ENCODE measurements at regions not wholly inside any gene's neighbourhood (a gene's known extent, or its start where the extent isn't known, plus 50 kb on each side); places are given as distances from the start of the nearest gene placed in this dataset.

DNA sequence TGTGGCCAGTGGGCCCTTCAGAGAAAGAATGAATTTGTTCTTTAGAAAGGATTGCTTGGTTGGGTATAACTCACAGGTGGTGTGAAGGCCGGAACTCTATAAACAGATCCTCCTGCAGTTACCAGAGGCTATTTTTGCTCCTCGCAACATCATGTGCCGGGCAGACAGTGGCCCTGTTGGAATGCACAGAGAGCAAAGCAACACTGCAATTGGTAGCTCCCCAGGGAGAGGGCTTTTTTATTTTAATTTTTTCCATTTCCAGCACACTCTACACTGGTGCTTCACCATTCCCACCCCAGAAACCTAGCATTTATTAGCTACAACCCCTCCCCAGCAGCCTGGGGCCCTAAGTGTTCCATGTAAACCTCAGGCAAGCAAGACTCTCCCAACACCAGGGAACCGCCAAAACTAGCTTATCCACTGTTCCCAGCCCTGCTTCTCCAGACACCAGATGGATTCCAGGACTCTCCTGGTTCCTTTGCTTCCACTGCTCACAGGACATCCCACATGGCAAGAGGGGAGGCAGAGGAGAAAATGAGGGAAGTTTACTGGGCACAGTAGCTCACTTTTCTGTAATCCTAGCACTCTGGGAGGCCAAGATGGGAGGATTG lies 75.1 kb upstream of the TMEM164 start:
- H3K9me3 ChIP-seq: no peaks in the 10 kb centered on the region
- H3K4me1 ChIP-seq (ENCODE audit: low read depth): no peaks in the 10 kb centered on the region
- TF ChIP-seq, protein P1, sequence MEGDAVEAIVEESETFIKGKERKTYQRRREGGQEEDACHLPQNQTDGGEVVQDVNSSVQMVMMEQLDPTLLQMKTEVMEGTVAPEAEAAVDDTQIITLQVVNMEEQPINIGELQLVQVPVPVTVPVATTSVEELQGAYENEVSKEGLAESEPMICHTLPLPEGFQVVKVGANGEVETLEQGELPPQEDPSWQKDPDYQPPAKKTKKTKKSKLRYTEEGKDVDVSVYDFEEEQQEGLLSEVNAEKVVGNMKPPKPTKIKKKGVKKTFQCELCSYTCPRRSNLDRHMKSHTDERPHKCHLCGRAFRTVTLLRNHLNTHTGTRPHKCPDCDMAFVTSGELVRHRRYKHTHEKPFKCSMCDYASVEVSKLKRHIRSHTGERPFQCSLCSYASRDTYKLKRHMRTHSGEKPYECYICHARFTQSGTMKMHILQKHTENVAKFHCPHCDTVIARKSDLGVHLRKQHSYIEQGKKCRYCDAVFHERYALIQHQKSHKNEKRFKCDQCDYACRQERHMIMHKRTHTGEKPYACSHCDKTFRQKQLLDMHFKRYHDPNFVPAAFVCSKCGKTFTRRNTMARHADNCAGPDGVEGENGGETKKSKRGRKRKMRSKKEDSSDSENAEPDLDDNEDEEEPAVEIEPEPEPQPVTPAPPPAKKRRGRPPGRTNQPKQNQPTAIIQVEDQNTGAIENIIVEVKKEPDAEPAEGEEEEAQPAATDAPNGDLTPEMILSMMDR (IDR thresholded peaks at IDR 0.05): no peak
- intact Hi-C loops (cut with DNase I, micrococcal nuclease): no loop called here
- no peak overlapping the region for H3K4me3 ChIP-seq
- no peaks in the 10 kb centered on the region for H3K36me3 ChIP-seq (ENCODE audit: low read depth)
- DNase-seq: no peak
- ATAC-seq: no peak

DNA sequence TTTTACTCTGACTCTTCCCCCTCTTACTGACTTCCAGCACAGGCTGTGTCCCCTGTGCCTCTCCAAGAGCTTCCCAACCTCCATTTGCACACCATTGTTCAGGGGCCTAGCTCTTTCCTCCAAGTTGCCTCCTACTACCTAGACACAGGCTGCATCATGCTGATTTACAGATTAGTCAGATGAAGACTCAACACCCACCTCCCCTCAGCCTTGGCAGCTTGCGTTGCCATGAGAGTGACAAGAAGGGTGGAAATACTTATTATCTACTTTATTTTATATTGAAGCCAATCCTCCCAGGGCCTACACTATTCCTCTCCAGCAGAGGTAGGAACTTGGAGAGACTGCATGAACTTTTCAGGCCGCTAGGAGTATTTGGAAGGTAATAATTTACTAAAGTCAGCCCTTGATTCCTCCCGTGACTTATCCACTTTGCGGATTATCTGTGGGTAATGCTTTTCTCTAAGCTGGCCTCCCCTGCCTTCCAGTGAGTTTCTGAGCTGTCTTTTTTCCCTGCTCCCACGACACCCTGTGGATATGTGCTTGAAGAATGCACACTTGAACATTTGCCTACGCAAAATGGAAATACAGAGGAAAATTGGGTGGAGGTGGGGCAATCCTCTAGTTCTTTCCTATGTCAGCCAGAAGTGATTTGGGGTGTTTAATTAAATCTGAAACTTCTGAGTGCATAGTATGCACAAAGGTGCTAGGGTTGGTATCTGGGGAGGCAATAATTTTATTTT lies 74.1 kb upstream of the TMEM164 start:
- Histone ChIP-seq H3K4me3 (no peak overlapping the region), H3K36me3 (ENCODE audit: low read depth) (no peaks in the 10 kb centered on the region), H3K4me1 (ENCODE audit: low read depth) (no peaks in the 10 kb centered on the region), H3K9me3 (no peaks in the 10 kb centered on the region)
- ATAC-seq (no peak), DNase-seq (no peak)
- TF ChIP-seq, protein P1 (IDR thresholded peaks at IDR 0.05): no peak
- intact Hi-C loops (cut with DNase I, micrococcal nuclease): no loop called here

- TF ChIP-seq, protein P1 (IDR thresholded peaks at IDR 0.05): no peak
- DNase-seq (no peak), ATAC-seq (no peak)
- no peak overlapping the region for H3K4me3 ChIP-seq
- intact Hi-C loops (cut with DNase I, micrococcal nuclease): no loop called here
- H3K4me1 ChIP-seq (ENCODE audit: low read depth): no peaks in the 10 kb centered on the region
- no peaks in the 10 kb centered on the region for H3K36me3 ChIP-seq (ENCODE audit: low read depth)
- H3K9me3 ChIP-seq: no peaks in the 10 kb centered on the region
Observed at GRCh38 chrX:109931677-109932076, 71.2 kb upstream of the TMEM164 start.

DNA sequence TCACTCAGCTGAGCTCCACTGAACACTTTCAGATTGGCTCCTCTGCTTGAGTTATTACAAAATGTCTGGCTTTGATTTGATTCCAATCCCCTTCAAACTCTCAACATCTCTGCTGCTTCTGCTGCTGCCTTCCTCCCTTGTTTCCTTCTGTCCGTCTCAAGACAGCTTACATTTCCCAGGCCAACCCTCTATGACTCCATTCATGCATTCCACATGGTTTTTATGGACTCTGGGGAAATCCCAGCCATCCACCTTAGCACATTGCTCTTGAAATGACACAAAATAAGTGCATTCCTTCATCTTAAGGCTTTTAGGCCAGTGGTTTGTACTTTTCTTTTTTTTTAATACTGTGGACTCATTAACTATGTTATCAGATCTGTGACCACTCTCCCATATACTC lies 68.5 kb upstream of the TMEM164 start:
- Histone ChIP-seq H3K36me3 (ENCODE audit: low read depth) (no peaks in the 10 kb centered on the region), H3K4me1 (ENCODE audit: low read depth) (no peaks in the 10 kb centered on the region), H3K9me3 (no peaks in the 10 kb centered on the region), H3K4me3 (no peak overlapping the region)
- DNase-seq: no peak
- TF ChIP-seq, protein P1 (IDR thresholded peaks at IDR 0.05): no peak
- intact Hi-C loops (cut with DNase I, micrococcal nuclease): no loop called here
- no peak for ATAC-seq

DNA sequence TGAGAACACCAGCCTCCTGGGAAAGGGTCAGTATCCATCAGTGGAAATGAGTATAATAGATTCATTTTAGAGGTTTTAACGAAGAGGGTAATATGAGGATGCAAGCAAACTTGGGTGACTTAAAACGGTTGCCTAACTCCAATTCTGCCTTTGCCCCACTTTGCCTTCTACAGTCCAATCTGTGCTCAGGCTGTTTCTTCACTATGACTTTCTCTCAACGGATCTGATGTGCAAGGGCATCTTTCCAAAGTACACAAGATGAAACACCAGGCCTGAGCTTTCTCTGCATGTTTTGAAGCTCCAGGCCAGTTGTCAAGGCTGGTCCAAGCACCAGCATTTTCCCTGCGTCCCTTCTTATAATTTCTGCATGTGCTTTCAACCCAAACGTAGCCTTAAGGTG lies 68.0 kb upstream of the TMEM164 start:
- Histone ChIP-seq H3K4me1 (ENCODE audit: low read depth) (no peaks in the 10 kb centered on the region), H3K4me3 (no peak overlapping the region), H3K9me3 (no peaks in the 10 kb centered on the region), H3K36me3 (ENCODE audit: low read depth) (no peaks in the 10 kb centered on the region)
- DNase-seq: no peak
- ATAC-seq: no peak
- intact Hi-C loops (cut with DNase I, micrococcal nuclease): no loop called here
- TF ChIP-seq, protein P1 (IDR thresholded peaks at IDR 0.05): no peak
